ENCODE measurements at regions not wholly inside any gene's neighbourhood (a gene's known extent, or its start where the extent isn't known, plus 50 kb on each side); places are given as distances from the start of the nearest gene placed in this dataset.
"Not testable (repeated sequence)": the region's sequence is repeated elsewhere in the genome, so short reads cannot be mapped to it uniquely, and the experiment has no call there.

DNA sequence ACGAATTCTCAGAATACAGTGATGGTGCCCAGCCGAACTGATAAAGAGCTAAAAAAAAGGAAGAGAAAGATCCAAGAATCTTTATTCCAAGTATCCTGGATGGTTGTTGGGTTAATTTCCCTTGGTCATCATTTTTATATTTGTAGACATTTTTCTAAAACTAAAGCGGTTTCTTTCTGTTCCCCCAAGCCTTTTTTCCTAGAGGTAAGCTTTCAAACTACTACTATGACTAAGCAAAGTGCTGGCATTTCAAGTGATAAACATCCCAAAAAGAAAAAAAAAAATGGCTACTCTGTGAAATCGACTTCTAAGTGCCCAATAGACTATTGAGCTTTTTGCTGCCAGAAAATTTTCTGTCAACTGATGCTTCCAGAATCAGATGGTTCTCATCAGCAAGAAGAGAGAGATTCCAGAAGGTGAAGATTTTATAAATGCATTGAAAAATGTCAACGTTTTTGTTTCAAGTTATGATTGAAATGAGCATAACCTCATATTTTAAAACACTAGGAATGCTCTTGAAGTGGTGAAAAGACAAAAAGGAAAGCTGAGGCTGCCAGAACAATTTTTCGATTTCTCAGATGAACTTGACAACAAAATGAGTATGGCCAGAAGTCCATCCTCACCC is 96.1 kb upstream of the ZC3H11B start:
- no peak overlapping the region for H3K56ac ChIP-seq (ENCODE audit: insufficient read length, low read depth, low read length)
- H3K4me1 ChIP-seq (ENCODE audit: insufficient read depth, low read length), result peaks cover 3% of the 10 kb centered on the region; the same call in 1 of the 2 replicates
- H3K4me3 Mint-ChIP-seq, result no peak overlapping the region
- no peak overlapping the region for H2AK5ac ChIP-seq (ENCODE audit: insufficient read length, low read length)
- H3K27ac ChIP-seq (ENCODE audit: insufficient read length, low read depth, low read length), result no peak overlapping the region
- H4K8ac ChIP-seq (replicated peaks; ENCODE audit: insufficient read length, low read depth, low read length), result no peak overlapping the region
- no peaks in the 10 kb centered on the region for H3K79me2 ChIP-seq (ENCODE audit: insufficient read depth, low read length)
- no peak for DNase-seq
- no peaks in the 10 kb centered on the region for H3K9me3 ChIP-seq (ENCODE audit: control insufficient read depth, low read depth, low read length)
- no peak overlapping the region for H2BK15ac ChIP-seq (ENCODE audit: low read depth, low read length)
- H3K14ac ChIP-seq (ENCODE audit: insufficient read depth, low read length), result no peak overlapping the region
- H3K9ac ChIP-seq (ENCODE audit: extremely low read depth, insufficient read length, low read length), result no peak overlapping the region
- no peaks in the 10 kb centered on the region for H3K23me2 ChIP-seq (ENCODE audit: insufficient read length, low read depth, low read length, poor library complexity, severe bottlenecking)
- H3K4me1 Mint-ChIP-seq, result peaks cover 1 to 5% of the 10 kb centered on the region in 2 experiments
- H4K20me1 ChIP-seq (ENCODE audit: control insufficient read depth, insufficient read depth, insufficient read length), result no peaks in the 10 kb centered on the region
- no peaks in the 10 kb centered on the region for H3K36me3 Mint-ChIP-seq (ENCODE audit: insufficient read depth in 1 of 3, low read depth in 3 of 3)
- H3K23ac ChIP-seq (ENCODE audit: insufficient read length, low read depth, low read length), result no peak overlapping the region
- no peak overlapping the region for H3K4ac ChIP-seq (ENCODE audit: low read depth, low read length)
- no peaks in the 10 kb centered on the region; the same call in 1 of the 2 replicates for H3K27me3 Mint-ChIP-seq (ENCODE audit: low read depth)
- no peaks in the 10 kb centered on the region for H3K79me1 ChIP-seq (ENCODE audit: insufficient read depth, low read depth, low read length, poor library complexity, severe bottlenecking)
- no peak overlapping the region for H3K4me2 ChIP-seq (ENCODE audit: insufficient read depth, insufficient read length, low read length)
- H2BK5ac ChIP-seq (ENCODE audit: insufficient read length, low read length), result no peak overlapping the region
- H2BK120ac ChIP-seq (ENCODE audit: low read depth, low read length, poor library complexity, severe bottlenecking), result no peak overlapping the region
- H4K5ac ChIP-seq (ENCODE audit: insufficient read length, low read depth, low read length), result no peak overlapping the region
- no CpG with 5 or more reads among the region's 6 CpGs for WGBS (ENCODE audit: extremely low coverage, insufficient read length, low lambda C conversion rate)
- H3K27me3 ChIP-seq (ENCODE audit: insufficient read depth, low read length), result no peaks in the 10 kb centered on the region
- H3K9me3 Mint-ChIP-seq, result peaks cover 0 to 3% of the 10 kb centered on the region in 2 experiments; a peak in 1 of 5 replicates
- no peak overlapping the region for H4K91ac ChIP-seq (ENCODE audit: insufficient read length, low read depth, low read length)
- H3T11ph ChIP-seq (ENCODE audit: low read length), result no peak overlapping the region
- no peak overlapping the region for H2BK20ac ChIP-seq (ENCODE audit: low read depth, low read length, poor library complexity, severe bottlenecking)
- H3K27ac Mint-ChIP-seq, result no peak overlapping the region
- H2AFZ ChIP-seq (ENCODE audit: low read length), result no peak overlapping the region
- no peak overlapping the region for H3K18ac ChIP-seq (ENCODE audit: insufficient read length, low read depth, low read length)
- TF ChIP-seq CTCF (conservative IDR thresholded peaks at IDR 0.05), result no peak
- no peak overlapping the region for H2BK12ac ChIP-seq (ENCODE audit: insufficient read length, low read depth, low read length)

- H3K36me3 Mint-ChIP-seq (ENCODE audit: insufficient read depth in 1 of 3, low read depth in 3 of 3); H3K4me1 Mint-ChIP-seq; H3K4me3 Mint-ChIP-seq: not testable (repeated sequence)
Observed at GRCh38 chr1:219707885-219708284, 95.0 kb upstream of the ZC3H11B start.

More at GRCh38 chr1:219707885-219708284, 95.0 kb upstream of the ZC3H11B start:
- not testable (repeated sequence) for H2BK12ac ChIP-seq (ENCODE audit: insufficient read length, low read depth, low read length); H3K27me3 ChIP-seq (ENCODE audit: insufficient read depth, low read length); H3K56ac ChIP-seq (ENCODE audit: insufficient read length, low read depth, low read length); H2BK5ac ChIP-seq (ENCODE audit: insufficient read length, low read length); H3K4me2 ChIP-seq (ENCODE audit: insufficient read depth, insufficient read length, low read length); H2BK15ac ChIP-seq (ENCODE audit: low read depth, low read length); H4K91ac ChIP-seq (ENCODE audit: insufficient read length, low read depth, low read length); H3K27ac Mint-ChIP-seq; H3K4ac ChIP-seq (ENCODE audit: low read depth, low read length); H3K9ac ChIP-seq (ENCODE audit: extremely low read depth, insufficient read length, low read length); H4K8ac ChIP-seq (replicated peaks; ENCODE audit: insufficient read length, low read depth, low read length); H3K27ac ChIP-seq (ENCODE audit: insufficient read length, low read depth, low read length); H2AFZ ChIP-seq (ENCODE audit: low read length); H3K79me2 ChIP-seq (ENCODE audit: insufficient read depth, low read length); H3K9me3 Mint-ChIP-seq; H3K18ac ChIP-seq (ENCODE audit: insufficient read length, low read depth, low read length); H3K27me3 Mint-ChIP-seq (ENCODE audit: low read depth); H3K9me3 ChIP-seq (ENCODE audit: control insufficient read depth, low read depth, low read length); H2AK5ac ChIP-seq (ENCODE audit: insufficient read length, low read length); H3K14ac ChIP-seq (ENCODE audit: insufficient read depth, low read length); H3T11ph ChIP-seq (ENCODE audit: low read length); DNase-seq; H2BK20ac ChIP-seq (ENCODE audit: low read depth, low read length, poor library complexity, severe bottlenecking); H3K4me1 ChIP-seq (ENCODE audit: insufficient read depth, low read length); H2BK120ac ChIP-seq (ENCODE audit: low read depth, low read length, poor library complexity, severe bottlenecking); H4K20me1 ChIP-seq (ENCODE audit: control insufficient read depth, insufficient read depth, insufficient read length); H3K23ac ChIP-seq (ENCODE audit: insufficient read length, low read depth, low read length); H3K23me2 ChIP-seq (ENCODE audit: insufficient read length, low read depth, low read length, poor library complexity, severe bottlenecking); H4K5ac ChIP-seq (ENCODE audit: insufficient read length, low read depth, low read length); H3K79me1 ChIP-seq (ENCODE audit: insufficient read depth, low read depth, low read length, poor library complexity, severe bottlenecking)
- no CpG with 5 or more reads among the region's 1 CpG for WGBS (ENCODE audit: extremely low coverage, insufficient read length, low lambda C conversion rate)

Measured in H9 (cell line).